NCI-H1105 treated with DMSO at 0.1 percent for 48 hours (cell line): ENCODE measurements at regions not wholly inside any gene's neighbourhood (a gene's known extent, or its start where the extent isn't known, plus 50 kb on each side); places are given as distances from the start of the nearest gene placed in this dataset.

Source experiments
- DNase-seq: peaks from one replicate; lab custom pipeline; 2025; lab: John Stamatoyannopoulos, UW

- no peak for DNase-seq
These were observed 478.1 kb upstream of the NRP1 start for GRCh38 chr10:33812586-33812985.

GRCh38 chr10:33810986-33811385 is 476.5 kb upstream of the NRP1 start:
- DNase-seq: no peak

GRCh38 chr10:33809732-33810131 is 475.3 kb upstream of the NRP1 start:
- DNase-seq: no peak

- DNase-seq: no peak
These were observed 474.0 kb upstream of the NRP1 start for GRCh38 chr10:33808475-33808874.

GRCh38 chr10:33807531-33808359 is 473.3 kb upstream of the NRP1 start:
- no peak for DNase-seq

GRCh38 chr10:33805831-33806230 is 471.4 kb upstream of the NRP1 start:
- no peak for DNase-seq

- DNase-seq: no peak
These were observed 470.1 kb upstream of the NRP1 start for GRCh38 chr10:33804584-33804983.

GRCh38 chr10:33803248-33803647 is 468.8 kb upstream of the NRP1 start:
- no peak for DNase-seq

- no peak for DNase-seq
These were observed 468.1 kb upstream of the NRP1 start for GRCh38 chr10:33802566-33802965.

GRCh38 chr10:33801705-33802104 is 467.2 kb upstream of the NRP1 start:
- DNase-seq: no peak

- DNase-seq: no peak
These were observed 466.5 kb upstream of the NRP1 start for GRCh38 chr10:33800986-33801385.

- no peak for DNase-seq
These were observed 466.1 kb upstream of the NRP1 start for GRCh38 chr10:33800545-33800944.

GRCh38 chr10:33799944-33800323 is 465.5 kb upstream of the NRP1 start:
- no peak for DNase-seq

GRCh38 chr10:33799281-33799943 is 464.9 kb upstream of the NRP1 start:
- no peak for DNase-seq

- DNase-seq: no peak
These were observed 464.3 kb upstream of the NRP1 start for GRCh38 chr10:33798754-33799153.

GRCh38 chr10:33796680-33797079 is 462.2 kb upstream of the NRP1 start:
- DNase-seq: no peak

- DNase-seq: no peak
These were observed 461.1 kb upstream of the NRP1 start for GRCh38 chr10:33795529-33795928.

GRCh38 chr10:33794460-33794859 is 460.0 kb upstream of the NRP1 start:
- DNase-seq: no peak

GRCh38 chr10:33793793-33794192 is 459.3 kb upstream of the NRP1 start:
- no peak for DNase-seq

- no peak for DNase-seq
These were observed 456.8 kb upstream of the NRP1 start for GRCh38 chr10:33791272-33791660.

GRCh38 chr10:33790521-33791271 is 456.2 kb upstream of the NRP1 start:
- no peak for DNase-seq

- DNase-seq: no peak
These were observed 449.1 kb upstream of the NRP1 start for GRCh38 chr10:33783557-33783956.

- no peak for DNase-seq
These were observed 448.6 kb upstream of the NRP1 start for GRCh38 chr10:33783078-33783477.
